PFSK-1 (cell line): ENCODE measurements at regions not wholly inside any gene's neighbourhood (a gene's known extent, or its start where the extent isn't known, plus 50 kb on each side); places are given as distances from the start of the nearest gene placed in this dataset.

Experiments used
- FOXP2 ChIP-seq: optimal IDR thresholded peaks from 2 replicates; pipeline ENCODE3; 2011; ENCODE audit warnings: borderline replicate concordance, control low read depth, inconsistent platforms; ENCODE audit not compliant: insufficient read depth; ENCODE audit errors: extremely low read length, extremely low read depth
- POLR2AphosphoS5 ChIP-seq: IDR thresholded peaks from 2 replicates; pipeline ENCODE4 v1.6.1; 2012; ENCODE audit warnings: low read depth, mild to moderate bottlenecking, control low read depth, low read length, moderate library complexity
- REST ChIP-seq, 2 experiments: IDR thresholded peaks; 2 replicates each; pipeline versions ENCODE4 v1.6.1 to v1.8.0; 2011 to 2012; ENCODE audit warnings: low read depth in 2 of 2, low read length in 2 of 2, control low read depth in 1 of 2, inconsistent platforms in 1 of 2, mild to moderate bottlenecking in 1 of 2, moderate library complexity in 1 of 2; ENCODE audit not compliant: insufficient read depth in 1 of 2
- SIN3A ChIP-seq: IDR thresholded peaks from 2 replicates; pipeline ENCODE4 v1.6.1; 2012; ENCODE audit warnings: mild to moderate bottlenecking, low read length, moderate library complexity, borderline replicate concordance; ENCODE audit not compliant: insufficient read depth
- TAF1 ChIP-seq: IDR thresholded peaks from 2 replicates; pipeline ENCODE4 v1.6.1; 2012; ENCODE audit warnings: low read length, control low read depth, borderline replicate concordance; ENCODE audit not compliant: insufficient read depth

DNA sequence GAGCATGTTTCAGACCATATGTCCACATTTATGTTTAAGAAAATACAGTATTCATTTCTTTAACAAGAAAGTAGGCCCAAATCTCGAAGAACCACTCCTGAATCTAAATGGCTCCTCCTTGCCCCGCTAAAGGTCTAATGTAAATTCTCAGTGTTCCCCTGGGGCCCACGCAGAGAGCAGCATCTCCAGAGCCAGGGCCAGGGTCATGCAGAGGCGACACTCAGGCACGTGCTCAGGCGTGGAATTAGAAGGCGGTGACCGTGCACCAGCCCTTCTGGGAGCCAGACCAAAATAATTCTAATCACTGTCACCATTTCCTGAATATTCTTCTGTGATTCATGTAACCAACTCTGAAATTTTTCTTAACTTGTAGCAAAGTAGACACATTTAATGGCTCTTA, 68.3 kb upstream of the MYT1L start:
- TF ChIP-seq TAF1 (no peak), POLR2AphosphoS5 (no peak), FOXP2 (no peak), SIN3A (no peak), REST (IDR thresholded peaks at IDR 0.05; ENCODE audit: insufficient read depth in 1 of 2, low read depth in 2 of 2, low read length in 2 of 2) (no peak)

DNA sequence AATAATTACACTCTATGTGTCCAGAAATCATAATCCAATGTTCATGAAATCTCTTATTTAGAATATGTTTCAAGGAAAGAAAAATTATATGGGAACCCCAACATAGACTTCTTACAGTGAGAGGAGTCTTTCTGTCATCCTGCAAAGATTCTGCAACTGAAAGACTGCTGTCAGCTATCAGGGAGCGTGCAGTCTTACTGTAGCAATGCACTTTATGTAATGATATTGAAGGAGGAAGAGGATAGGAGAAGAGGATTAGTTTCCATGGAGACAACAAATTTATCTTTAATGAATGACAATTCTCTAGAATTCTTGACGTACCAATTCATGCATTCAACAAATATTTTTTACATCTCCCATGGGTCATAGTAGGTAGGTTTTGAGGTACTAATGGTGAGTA, 61.3 kb upstream of the MYT1L start:
- no peak for TF ChIP-seq SIN3A
- TF ChIP-seq FOXP2: no peak
- TF ChIP-seq TAF1: no peak
- TF ChIP-seq POLR2AphosphoS5: no peak
- TF ChIP-seq REST (IDR thresholded peaks at IDR 0.05; ENCODE audit: insufficient read depth in 1 of 2, low read depth in 2 of 2, low read length in 2 of 2): no peak

DNA sequence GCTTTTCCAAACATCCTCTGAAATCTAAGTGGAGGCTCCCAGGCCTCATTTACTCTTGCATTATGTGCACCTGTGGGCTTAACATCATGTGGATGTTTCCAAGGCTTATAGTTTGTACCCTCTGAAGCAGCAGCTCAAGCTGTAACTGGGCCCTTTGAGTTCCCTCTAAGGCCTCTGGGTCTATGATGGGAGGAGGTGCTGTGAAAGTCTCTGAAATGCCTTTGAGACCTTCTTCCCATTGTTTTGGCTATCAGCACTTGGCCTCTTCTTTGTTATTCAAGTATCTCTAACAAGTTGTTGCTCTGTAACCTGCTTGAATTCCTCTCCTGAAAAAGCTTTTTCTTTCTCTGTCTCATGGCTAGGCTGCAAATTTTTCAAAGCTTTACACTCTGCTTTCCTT, 58.1 kb upstream of the MYT1L start:
- TF ChIP-seq TAF1 (no peak), SIN3A (no peak), POLR2AphosphoS5 (no peak), FOXP2 (no peak), REST (IDR thresholded peaks at IDR 0.05; ENCODE audit: insufficient read depth in 1 of 2, low read depth in 2 of 2, low read length in 2 of 2) (no peak)
